ENCODE measurements at regions not wholly inside any gene's neighbourhood (a gene's known extent, or its start where the extent isn't known, plus 50 kb on each side); places are given as distances from the start of the nearest gene placed in this dataset.
"Not testable (repeated sequence)": the region's sequence is repeated elsewhere in the genome, so short reads cannot be mapped to it uniquely, and the experiment has no call there.

DNA sequence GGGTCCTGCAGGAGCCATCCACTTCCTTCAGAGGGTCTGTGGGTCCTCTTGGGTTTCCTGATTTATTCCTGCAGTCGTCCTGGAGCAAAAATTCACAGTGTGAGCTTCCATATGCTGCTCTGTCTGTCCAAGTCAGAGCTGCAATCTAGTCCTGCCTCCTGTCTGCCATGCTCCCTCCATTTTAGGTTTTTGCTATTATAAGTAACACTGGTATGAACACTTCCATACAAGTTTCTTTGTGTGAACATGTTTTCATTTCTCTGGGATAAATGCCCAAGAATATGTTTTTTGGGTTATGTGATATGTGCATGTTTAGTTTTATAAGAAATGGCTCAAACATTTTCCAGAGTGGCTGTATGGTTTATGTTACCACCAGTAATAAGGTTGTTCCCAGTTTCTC lies 188.1 kb downstream of the ACTR3B start:
- no peaks in the 10 kb centered on the region for H3K36me3 ChIP-seq
- no peak for TF ChIP-seq Cebpa-rat (IDR thresholded peaks at IDR 0.05)
- H3K4me2 ChIP-seq = no peak overlapping the region

GRCh38 chr7:152949253-152949652 lies 189.7 kb downstream of the ACTR3B start:
- Histone ChIP-seq H3K27ac (no peak overlapping the region), H3K4me3 (no peak overlapping the region), H4K20me1 (no peaks in the 10 kb centered on the region), H3K27me3 (no peaks in the 10 kb centered on the region), H3K36me3 (no peaks in the 10 kb centered on the region), H3K4me1 (no peaks in the 10 kb centered on the region), H3K9ac (no peak overlapping the region), H3K9me3 (peaks cover 16% of the 10 kb centered on the region), H3K4me2 (no peak overlapping the region)
- no peak for TF ChIP-seq Cebpa-rat (IDR thresholded peaks at IDR 0.05)

More for the DNA sequence above, 188.1 kb downstream of the ACTR3B start:
- Histone ChIP-seq H3K27ac (no peak overlapping the region), H3K27me3 (no peaks in the 10 kb centered on the region), H3K4me1 (no peaks in the 10 kb centered on the region), H3K9ac (no peak overlapping the region), H3K9me3 (peaks cover 16% of the 10 kb centered on the region), H3K4me3 (no peak overlapping the region), H4K20me1 (no peaks in the 10 kb centered on the region)

- H3K27ac ChIP-seq = no peak overlapping the region
- no peaks in the 10 kb centered on the region for H3K4me1 ChIP-seq
- H3K9ac ChIP-seq = no peak overlapping the region
- H3K27me3 ChIP-seq = no peaks in the 10 kb centered on the region
- H4K20me1 ChIP-seq = no peaks in the 10 kb centered on the region
- peaks cover 16% of the 10 kb centered on the region for H3K9me3 ChIP-seq
- no peak overlapping the region for H3K4me2 ChIP-seq
- TF ChIP-seq Cebpa-rat (IDR thresholded peaks at IDR 0.05) = no peak
- no peak overlapping the region for H3K4me3 ChIP-seq
- H3K36me3 ChIP-seq = no peaks in the 10 kb centered on the region
Observed at GRCh38 chr7:152949790-152950189, 190.2 kb downstream of the ACTR3B start.

- H3K9me3 ChIP-seq = peaks cover 7% of the 10 kb centered on the region
- no peaks in the 10 kb centered on the region for H3K4me1 ChIP-seq
- no peaks in the 10 kb centered on the region for H3K27me3 ChIP-seq
- no peak overlapping the region for H3K9ac ChIP-seq
- no peak overlapping the region for H3K4me2 ChIP-seq
- H3K4me3 ChIP-seq = no peak overlapping the region
- no peaks in the 10 kb centered on the region for H4K20me1 ChIP-seq
- no peaks in the 10 kb centered on the region for H3K36me3 ChIP-seq
- H3K27ac ChIP-seq = no peak overlapping the region
- no peak for TF ChIP-seq Cebpa-rat (IDR thresholded peaks at IDR 0.05)
Observed at GRCh38 chr7:152956006-152956405, 196.5 kb downstream of the ACTR3B start.

DNA sequence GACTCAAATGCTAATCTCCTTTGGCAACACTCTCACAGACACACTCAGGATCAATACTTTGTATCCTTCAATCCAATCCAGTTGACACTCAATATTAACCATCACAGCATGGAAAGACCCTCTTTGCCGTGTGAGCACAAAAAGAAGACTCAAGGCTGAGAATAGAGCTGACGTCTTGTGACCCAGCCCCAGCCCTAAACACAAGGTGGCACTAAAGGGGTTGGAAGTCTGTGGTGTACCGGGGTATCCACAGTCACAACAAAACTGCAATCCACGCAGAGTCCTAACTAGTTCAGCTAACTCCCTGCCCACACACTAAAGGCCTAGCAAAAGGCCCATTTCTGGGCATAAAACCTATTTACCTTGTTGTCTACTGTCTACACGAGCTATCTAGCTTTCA lies 200.1 kb downstream of the ACTR3B start:
- Histone ChIP-seq H3K4me1 (no peaks in the 10 kb centered on the region), H4K20me1 (no peaks in the 10 kb centered on the region), H3K9ac (no peak overlapping the region), H3K36me3 (no peaks in the 10 kb centered on the region), H3K27me3 (no peaks in the 10 kb centered on the region), H3K9me3 (no peaks in the 10 kb centered on the region), H3K27ac (no peak overlapping the region), H3K4me2 (no peak overlapping the region), H3K4me3 (no peak overlapping the region)
- TF ChIP-seq Cebpa-rat (IDR thresholded peaks at IDR 0.05) = no peak

- H3K4me3 ChIP-seq, H3K27me3 ChIP-seq, H3K9me3 ChIP-seq, H4K20me1 ChIP-seq, H3K4me2 ChIP-seq, H3K27ac ChIP-seq, H3K9ac ChIP-seq, H3K4me1 ChIP-seq, H3K36me3 ChIP-seq: not testable (repeated sequence)
Observed at GRCh38 chr7:152961796-152962195, 202.2 kb downstream of the ACTR3B start.

GRCh38 chr7:152966189-152966588 lies 206.6 kb downstream of the ACTR3B start:
- Histone ChIP-seq H3K4me1 (no peaks in the 10 kb centered on the region), H3K36me3 (no peaks in the 10 kb centered on the region), H4K20me1 (no peaks in the 10 kb centered on the region), H3K4me2 (no peak overlapping the region), H3K9me3 (peaks cover 29% of the 10 kb centered on the region), H3K27me3 (no peaks in the 10 kb centered on the region), H3K27ac (no peak overlapping the region), H3K9ac (no peak overlapping the region), H3K4me3 (no peak overlapping the region)
- TF ChIP-seq Cebpa-rat (IDR thresholded peaks at IDR 0.05) = no peak

GRCh38 chr7:152967958-152968357 lies 208.4 kb downstream of the ACTR3B start:
- no peak overlapping the region for H3K27ac ChIP-seq
- H3K36me3 ChIP-seq = no peaks in the 10 kb centered on the region
- H3K4me1 ChIP-seq = no peaks in the 10 kb centered on the region
- no peaks in the 10 kb centered on the region for H4K20me1 ChIP-seq
- no peak for TF ChIP-seq Cebpa-rat (IDR thresholded peaks at IDR 0.05)
- no peak overlapping the region for H3K4me3 ChIP-seq
- peaks cover 43% of the 10 kb centered on the region for H3K9me3 ChIP-seq
- H3K9ac ChIP-seq = no peak overlapping the region
- no peak overlapping the region for H3K4me2 ChIP-seq
- no peaks in the 10 kb centered on the region for H3K27me3 ChIP-seq

- Histone ChIP-seq H3K27ac (no peak overlapping the region), H3K9ac (no peak overlapping the region), H3K4me1 (no peaks in the 10 kb centered on the region)
Observed at GRCh38 chr7:152968514-152968913, 209.0 kb downstream of the ACTR3B start.

DNA sequence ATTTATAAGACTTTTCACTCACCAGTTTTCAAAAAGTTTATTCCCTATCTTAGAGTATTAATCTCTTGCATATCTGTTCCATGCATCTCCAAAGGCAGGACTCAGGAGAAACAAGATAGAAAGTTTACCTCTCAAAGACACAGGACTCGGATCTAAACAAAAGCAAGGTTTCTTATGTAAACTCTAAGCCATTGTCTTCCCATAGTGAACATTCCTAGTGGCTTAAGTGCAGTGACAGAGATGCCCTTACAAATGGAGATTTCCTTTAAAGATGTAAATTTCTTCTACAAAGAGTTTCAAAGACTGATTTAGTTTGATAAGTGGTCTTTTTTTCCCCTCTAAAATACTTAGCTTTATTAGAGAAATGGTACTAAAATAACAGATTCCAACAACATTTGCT lies 209.8 kb downstream of the ACTR3B start:
- Histone ChIP-seq H3K4me1 (no peaks in the 10 kb centered on the region), H4K20me1 (no peaks in the 10 kb centered on the region), H3K36me3 (no peaks in the 10 kb centered on the region), H3K27ac (no peak overlapping the region), H3K4me2 (no peak overlapping the region), H3K4me3 (no peak overlapping the region), H3K9me3 (peaks cover 57% of the 10 kb centered on the region), H3K27me3 (no peaks in the 10 kb centered on the region), H3K9ac (no peak overlapping the region)
- no peak for TF ChIP-seq Cebpa-rat (IDR thresholded peaks at IDR 0.05)

More at GRCh38 chr7:152968514-152968913, 209.0 kb downstream of the ACTR3B start:
- no peaks in the 10 kb centered on the region for H3K27me3 ChIP-seq
- H3K9me3 ChIP-seq = peaks cover 49% of the 10 kb centered on the region
- no peaks in the 10 kb centered on the region for H3K36me3 ChIP-seq
- no peaks in the 10 kb centered on the region for H4K20me1 ChIP-seq
- H3K4me3 ChIP-seq = no peak overlapping the region
- no peak for TF ChIP-seq Cebpa-rat (IDR thresholded peaks at IDR 0.05)
- no peak overlapping the region for H3K4me2 ChIP-seq

GRCh38 chr7:152969839-152970238 lies 210.3 kb downstream of the ACTR3B start:
- H3K9me3 ChIP-seq = peaks cover 57% of the 10 kb centered on the region
- no peak for TF ChIP-seq Cebpa-rat (IDR thresholded peaks at IDR 0.05)
- H3K4me3 ChIP-seq = no peak overlapping the region

More at GRCh38 chr7:152969839-152970238, 210.3 kb downstream of the ACTR3B start:
- Histone ChIP-seq H3K4me2 (no peak overlapping the region), H3K27me3 (no peaks in the 10 kb centered on the region), H3K27ac (no peak overlapping the region), H3K9ac (no peak overlapping the region), H4K20me1 (no peaks in the 10 kb centered on the region), H3K36me3 (no peaks in the 10 kb centered on the region), H3K4me1 (no peaks in the 10 kb centered on the region)
